ENCODE measurements at regions not wholly inside any gene's neighbourhood (a gene's known extent, or its start where the extent isn't known, plus 50 kb on each side); places are given as distances from the start of the nearest gene placed in this dataset.

DNA sequence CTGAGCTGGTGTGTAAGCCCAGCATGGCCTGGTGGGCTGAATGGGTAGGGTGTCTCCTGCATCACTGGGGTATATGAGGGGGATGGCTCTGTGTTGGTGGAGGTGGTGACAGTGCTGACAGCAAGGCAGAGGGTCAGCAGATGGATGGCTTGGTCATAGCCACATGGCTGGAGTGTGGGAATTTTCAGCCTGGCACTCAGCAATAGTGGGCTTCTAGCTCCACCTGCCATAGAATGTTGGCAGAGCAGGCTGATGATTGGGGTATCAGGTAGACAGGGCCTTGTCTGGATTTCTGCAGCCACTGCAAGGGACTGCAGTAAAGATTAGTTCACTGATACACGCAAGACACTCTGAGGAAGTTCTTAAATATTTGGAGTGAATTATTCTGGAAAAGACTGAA is 137.5 kb upstream of the BACH2 start:
- DNase-seq, result no peak

DNA sequence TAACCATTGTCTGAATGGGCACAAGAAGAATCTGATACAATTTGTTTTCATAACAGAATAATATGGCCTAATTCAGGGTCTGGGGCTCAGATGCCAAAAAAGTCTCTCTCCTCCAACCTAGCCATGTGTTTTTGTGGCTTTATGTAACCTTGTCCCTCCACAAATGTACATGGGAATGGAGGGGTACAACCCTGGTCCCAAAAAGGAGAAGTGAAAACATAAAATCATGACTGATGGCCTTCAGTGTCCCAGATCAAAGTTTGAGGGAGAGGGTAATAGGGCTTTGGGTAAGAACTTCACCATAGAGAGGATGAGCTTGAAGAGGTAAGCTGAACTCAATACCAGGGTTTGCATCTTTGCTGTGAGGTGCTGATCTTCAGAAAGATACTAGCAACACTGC is 136.3 kb upstream of the BACH2 start:
- DNase-seq, result no peak

DNA sequence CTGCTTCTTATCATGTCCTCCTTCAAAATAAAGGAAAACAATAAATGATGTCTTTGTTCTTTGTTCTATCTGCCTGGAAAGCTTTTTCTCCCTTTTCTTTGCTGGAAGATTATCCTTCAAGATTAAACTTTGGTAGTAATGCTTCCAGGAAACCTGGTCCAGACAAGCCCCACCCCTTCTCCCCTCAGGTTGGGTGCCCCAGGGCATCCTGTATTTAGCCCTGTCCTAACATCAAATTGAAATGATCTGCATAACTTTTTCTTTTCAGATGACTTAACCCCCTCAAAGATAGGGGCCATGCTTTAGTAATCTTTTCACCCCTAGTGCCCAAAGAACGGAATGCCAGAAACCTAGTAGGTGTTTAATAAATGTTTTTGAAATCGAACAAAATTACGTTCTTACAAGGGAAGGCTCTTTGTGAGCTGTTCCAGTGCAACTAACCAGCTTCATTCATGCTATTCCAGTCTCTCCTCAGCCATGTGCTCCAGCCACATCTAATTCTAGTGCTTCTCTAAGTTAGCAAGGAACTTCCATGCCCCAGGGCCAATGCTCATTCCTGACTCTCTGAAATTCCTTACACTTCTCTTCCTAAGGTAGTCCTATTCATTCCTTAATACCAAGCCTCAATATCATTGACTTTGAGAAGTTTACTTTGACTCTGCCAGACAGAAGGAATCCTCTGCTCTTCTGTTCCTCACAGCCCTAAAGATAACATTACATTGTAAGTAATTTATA is 135.6 kb upstream of the BACH2 start:
- no peak for DNase-seq

DNA sequence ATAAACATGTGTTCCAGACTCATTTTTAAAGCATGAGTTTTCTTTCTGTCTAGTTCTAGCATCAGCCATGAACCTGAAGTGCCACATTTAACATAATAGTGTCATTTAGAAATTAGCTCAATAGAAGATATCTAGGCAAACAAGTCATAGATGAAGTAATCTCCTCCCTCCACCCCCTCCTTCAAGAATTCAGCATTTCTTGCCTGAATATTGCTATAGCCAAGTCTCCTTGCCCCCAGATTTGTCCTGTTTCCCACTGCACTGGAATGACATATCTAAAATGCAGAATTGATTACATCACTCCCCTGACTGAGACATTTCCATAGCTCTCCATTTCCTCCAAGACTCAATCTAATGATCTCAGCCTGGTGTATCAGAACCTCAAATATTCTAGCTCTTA is 134.9 kb upstream of the BACH2 start:
- DNase-seq, result no peak

DNA sequence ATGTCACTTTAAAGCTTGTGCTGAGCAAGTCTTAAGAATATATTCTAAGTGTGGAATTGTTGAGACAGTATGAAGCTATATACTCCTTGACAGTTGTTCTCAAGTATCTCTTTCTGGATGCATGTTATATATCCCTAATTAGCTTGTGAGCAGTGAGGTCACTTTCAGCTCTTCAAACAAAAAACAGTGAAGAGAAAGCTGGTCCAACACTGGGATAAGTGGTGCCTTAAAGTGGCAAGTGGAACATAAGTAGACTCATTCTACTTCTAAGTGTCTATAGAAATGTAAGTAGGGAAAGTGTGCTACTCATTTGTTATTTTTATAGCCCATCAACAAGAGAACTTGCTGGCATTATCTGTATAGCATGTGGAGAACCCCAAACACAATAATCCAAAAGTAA is 133.1 kb upstream of the BACH2 start:
- DNase-seq, result no peak

DNA sequence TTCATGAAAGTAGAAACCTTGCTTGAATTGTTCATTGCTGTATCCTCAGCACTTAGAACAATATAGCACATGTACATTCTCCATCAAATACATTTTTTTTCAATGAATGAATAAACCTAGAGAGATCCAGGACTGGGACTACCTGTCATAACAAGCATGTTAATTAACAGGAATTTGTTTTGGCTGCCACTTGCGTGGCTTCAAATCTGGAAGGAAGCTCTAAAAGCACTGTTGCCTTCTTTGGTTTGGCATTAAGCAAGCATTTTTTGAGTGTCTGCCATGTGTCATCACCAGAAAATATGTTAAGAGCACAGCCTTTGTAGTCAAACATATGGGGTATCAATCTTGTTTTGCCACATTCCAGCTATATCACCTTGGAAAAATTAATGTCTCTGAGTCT is 131.9 kb upstream of the BACH2 start:
- DNase-seq, result no peak

DNA sequence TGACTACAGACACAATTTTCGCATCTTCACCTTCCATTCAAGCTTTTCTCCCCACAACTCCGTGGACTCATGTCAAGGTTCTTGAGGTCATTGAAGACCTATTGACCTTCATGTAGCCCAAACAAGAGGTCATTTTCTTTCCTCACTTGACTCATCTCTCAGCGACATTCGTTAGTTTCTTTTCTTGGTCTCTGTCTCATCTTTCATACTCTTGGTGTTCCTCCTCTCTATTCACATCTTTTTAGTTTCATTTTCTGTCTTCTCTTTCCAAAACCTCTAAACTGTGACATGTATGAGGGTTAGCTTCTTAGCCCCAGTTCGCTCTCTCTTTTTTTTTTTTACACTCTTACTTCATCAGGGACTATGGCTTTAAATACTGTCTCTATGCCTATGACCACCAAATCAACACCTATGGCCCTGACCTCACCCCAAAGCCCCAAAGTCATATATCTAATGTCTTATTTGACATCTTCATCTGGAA is 128.6 kb upstream of the BACH2 start:
- no peak for DNase-seq

DNA sequence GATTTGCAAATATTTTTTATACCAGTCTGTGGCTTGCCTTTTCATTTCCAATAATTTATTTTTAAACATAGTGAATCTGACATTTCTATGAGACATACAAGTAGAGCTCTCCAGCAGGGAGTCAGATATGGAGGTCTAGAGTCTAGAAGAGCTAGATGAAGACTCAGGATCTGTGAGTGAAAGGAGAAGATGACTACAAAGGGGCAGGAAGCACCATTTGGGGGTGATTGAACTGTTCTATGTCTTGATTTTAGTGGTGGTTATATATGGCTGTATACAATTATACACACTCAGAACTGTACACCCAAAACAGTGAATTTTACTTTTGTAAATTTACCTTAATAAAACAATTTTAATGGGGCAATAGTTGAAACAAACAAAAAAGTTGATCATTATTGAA is 127.9 kb upstream of the BACH2 start:
- DNase-seq, result no peak

DNA sequence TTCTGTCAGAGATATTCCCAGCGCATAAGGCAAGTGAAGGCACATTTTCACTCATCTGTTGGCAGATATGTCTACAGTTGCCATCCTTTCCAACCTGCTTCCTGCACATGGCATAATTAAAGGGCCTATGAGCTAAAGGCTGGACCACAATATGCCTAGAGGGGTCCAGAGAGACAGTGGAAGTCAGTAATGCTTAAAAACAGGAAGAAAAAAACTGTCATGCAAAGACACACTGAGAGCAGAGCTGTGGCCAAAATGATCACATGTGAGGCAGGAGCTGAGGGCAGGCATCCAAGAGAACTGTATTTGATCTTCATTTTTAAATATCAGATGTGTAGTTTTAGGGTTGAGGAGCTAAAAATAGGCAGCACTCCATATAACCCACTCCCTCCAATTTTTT is 125.0 kb upstream of the BACH2 start:
- no peak for DNase-seq

DNA sequence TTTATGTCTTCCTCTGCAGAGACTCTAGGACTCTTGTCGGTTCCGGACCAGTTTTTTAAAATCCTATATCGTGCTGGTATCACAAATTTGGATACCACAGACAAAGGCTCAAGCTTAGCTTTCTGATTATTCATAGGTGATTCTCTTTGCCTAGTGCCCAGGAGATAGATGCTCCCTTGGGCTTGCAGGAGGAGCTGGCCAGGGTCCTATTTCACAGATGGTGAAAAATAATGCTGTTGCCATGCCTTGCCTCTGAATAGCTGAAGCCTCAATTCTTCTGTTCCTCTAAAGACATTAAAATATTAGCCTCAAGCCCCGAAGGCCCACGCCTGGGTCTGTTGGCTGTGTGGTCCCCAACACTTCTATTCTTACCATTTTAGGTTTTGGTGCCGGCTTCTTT is 123.9 kb upstream of the BACH2 start:
- no peak for DNase-seq

DNA sequence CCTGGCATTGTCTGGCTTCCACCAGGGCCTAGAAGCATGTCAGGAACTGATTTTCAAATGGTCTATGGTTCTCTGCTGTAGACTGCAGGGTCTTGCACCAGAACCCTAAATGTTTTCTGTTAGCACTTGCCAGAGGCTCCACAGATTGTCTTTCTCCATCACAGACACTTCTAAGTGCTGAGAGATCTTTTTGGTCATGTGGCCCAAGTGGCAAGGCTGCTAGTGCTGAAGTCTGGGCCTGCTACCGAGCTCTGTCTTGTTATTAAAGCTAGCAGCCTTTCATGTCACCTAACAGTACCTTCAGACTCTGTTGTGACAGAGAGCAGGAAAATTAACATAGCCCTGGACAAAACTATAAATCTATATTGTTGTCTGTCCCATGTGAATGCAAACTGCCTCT is 120.7 kb upstream of the BACH2 start:
- DNase-seq, result no peak

DNA sequence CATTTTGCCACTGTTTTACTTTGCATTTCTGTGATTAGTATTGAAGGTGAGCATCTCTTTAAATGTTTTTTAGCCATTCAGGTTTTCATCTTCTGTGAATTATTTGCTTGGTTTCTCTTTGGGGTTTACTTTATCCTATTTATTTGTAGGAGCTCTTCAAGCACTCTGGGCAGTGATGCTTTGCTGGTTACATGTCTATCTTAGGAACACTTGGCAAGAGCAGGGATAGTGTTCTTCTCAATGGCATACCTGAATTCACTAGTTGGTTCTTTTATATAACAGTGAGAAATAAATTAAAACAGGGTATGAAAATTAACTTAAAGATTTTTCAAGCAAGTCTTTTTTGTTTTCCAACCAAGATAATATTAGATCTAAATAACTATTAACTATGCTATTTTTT is 119.7 kb upstream of the BACH2 start:
- DNase-seq, result no peak

DNA sequence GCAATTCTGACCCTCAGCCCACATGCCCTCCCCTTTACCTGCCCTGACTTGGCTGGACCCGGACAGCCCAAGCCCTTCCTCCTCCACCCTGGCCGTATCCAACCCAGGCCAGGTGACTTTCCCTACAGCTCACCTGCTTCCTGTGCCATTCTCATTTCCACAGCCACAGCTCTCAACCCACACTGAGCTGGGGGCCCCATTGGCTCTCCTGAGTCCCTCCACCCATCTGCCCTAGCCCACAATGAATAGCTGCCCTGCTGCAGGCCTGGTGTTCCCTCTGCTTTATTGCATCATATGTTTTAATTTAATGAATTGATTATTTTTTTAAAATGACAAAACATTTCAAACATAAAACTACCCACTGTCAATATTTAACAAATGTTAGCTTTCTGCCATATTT is 118.5 kb upstream of the BACH2 start:
- DNase-seq, result no peak

DNA sequence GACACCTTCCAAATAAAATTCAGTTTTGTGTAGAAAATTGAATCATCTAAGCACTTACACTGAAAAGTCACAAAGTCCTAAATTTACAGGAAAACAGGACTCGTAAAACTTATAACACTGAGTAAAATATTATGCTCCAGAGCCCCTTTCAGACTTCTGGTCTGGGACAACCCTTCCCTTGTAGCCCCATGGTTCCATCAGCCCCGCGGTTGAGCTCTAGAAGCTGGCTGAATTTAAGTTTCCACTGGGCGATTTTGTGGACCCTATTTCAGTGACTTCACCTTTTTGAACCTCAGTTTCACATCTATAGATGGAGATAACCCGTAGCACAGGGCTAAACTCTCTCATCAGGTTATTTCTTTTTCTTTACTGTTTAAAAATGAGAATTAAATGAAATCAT is 117.7 kb upstream of the BACH2 start:
- no peak for DNase-seq

DNA sequence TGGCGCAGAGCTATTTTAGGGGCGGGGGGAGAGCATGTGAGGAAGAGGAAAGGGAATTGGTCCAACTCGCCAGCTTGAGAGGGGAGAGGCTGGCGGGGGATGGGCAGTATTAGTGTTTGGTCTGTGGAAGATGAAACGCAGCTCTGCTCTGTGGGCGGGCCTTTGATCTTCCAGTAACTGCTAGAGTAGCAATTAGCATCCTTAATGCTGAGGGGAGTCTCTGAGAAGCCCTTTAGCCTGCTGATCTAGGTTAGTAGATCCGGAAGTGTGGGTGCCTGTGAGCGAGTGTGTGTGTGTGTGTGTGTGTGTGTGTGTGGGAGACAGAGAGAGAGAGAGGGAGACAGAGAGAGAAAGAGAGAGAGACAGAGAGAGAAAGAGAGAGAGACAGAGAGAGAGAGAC is 117.2 kb upstream of the BACH2 start:
- no peak for DNase-seq

DNA sequence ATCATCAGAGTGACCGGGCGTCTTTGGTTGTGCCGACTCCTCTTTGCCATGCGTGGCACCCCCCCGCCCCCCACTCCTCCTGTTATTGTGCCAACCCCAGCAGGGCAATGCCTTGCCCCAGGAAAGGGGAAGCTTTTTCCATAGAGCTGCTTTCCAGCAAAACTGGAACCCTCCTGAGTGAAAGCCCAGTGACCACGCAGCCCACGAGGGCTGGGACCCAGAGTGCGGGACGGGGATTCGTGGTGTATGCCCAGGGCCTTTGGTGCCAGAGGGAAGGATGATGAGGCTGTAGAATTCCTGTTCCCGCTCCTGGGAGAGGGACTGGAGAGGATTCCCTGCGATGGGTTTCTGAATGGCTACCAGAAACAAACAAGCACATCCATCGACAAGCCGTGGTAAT is 116.8 kb upstream of the BACH2 start:
- DNase-seq, result no peak

DNA sequence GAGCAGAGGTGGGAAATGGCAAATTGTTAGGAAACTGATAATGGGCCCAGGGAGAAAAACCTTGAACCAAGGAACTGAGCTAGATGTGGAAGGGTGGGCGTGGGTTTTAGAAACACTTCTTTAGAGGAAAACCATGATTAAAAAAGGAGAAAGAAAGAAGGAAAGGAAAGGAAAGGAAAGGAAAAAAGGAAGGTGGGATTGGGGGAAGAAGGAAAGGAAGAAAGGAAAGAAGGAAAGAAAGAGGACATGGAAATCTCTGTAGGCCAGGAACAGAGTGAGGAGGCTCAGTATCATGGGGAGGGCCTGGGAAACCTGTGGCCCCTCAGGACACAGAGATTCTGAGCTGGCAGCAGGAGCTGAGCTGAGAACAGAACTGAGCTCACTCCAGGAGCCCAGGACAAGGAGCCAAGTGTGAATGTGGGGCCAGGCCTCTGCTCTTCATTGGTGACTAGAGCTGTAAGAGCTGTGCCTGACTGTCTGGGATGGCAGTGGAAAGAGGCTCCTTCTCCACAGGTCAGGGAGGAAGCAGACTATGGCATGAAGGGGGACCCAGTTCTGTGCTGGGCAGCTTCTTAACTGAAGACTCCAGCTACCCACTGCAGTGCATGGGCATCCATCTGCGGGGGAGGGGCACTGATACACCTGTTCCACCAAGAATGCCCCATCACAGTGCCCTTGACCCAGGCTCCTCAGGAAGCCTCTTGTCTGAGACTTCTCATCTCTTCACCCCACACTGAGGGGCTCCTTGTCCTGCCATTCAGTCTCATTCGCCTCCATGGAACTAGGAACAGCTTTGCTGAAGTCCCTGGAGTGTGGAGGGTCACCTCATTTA is 116.1 kb upstream of the BACH2 start:
- no peak for DNase-seq

DNA sequence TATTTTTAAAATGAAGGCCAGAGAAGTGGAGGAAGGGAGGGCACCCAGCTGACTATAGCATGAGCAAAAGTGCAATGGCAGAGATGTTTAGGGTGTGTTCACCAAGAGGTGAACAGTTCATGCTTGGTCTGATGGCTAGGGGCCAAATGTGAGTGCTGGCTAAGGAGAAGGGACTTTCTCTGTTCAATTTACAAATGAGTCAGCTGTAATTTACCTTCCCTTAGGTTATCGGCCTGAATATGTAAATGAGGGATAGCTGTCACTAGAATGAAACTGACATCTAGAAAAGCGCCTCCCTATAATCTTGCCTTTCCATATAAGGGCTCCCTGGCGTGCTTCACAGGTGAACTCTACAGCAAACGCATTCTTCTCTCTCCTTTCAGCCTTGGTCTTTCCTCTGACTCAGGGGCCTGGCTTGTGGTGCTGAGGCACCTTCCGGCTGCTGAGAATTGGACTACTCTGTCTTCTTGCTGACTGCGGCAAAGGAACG is 114.7 kb upstream of the BACH2 start:
- DNase-seq, result no peak

DNA sequence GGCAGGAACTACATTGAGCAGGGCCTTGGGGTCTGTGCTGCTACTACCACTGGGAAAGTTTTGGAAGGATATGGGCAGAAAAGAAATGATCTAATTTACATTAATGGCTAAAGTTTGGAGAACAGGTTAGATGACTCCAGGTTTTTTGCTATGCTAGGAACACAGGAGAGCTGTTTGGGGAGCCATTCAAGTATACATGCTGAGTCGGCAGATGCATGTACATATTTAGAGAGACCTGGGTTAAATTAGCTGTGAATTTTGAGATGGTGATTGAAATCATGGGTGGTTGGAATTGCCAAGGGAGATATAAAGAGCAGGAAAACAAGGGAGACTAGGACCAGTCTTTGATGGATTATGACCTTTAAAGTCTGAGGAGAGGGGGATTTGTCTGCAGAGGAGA is 113.1 kb upstream of the BACH2 start:
- no peak for DNase-seq

DNA sequence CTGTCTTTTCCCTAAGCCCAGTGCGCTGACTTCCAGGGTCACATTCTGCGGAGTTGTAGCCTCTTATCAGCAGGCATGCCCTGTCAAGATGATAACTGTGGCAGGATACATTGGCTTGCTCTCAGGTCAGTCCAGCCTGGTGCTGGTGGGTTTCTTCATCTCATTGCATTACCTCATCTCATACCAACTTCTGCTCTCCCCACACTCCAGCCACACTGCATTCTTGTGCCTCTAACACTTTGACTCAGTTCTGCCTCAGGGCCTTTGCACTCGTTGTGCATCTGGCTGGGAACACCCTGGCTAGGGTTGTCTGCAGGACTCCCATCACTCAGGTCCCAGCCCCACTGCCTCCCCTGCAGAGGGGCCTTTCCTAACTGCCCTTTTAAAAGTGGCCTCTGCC is 110.3 kb upstream of the BACH2 start:
- no peak for DNase-seq

DNA sequence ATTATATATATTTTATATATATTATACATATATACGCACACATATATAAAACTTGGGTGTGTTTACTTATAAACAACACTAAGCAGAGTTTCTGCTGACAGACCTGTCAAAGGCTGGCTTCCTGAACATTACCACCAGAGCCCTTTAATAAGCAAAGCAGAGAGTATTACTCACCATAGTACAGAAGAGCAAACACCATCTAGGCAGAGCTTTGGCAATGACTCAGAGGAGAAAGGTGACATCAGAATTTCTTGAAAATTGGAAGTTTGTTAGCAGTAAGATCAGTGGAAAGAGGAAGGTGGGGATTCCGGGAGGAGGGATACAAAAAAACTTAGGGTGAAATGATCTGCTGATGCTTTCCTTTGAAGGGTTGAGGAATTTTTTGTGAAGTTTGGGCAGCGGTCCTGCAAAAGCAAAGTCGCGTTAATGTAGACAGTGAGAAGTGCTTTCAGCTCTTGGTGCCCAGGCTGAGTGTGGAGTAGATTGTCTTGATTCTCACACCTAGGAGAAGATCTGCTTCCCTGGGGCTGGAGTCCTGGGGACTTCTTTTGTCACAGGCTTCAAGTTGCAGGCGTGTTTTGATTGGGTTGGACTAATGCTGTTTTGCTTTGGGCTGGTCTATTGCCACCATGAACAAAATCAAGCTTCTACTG is 109.6 kb upstream of the BACH2 start:
- DNase-seq, result no peak

DNA sequence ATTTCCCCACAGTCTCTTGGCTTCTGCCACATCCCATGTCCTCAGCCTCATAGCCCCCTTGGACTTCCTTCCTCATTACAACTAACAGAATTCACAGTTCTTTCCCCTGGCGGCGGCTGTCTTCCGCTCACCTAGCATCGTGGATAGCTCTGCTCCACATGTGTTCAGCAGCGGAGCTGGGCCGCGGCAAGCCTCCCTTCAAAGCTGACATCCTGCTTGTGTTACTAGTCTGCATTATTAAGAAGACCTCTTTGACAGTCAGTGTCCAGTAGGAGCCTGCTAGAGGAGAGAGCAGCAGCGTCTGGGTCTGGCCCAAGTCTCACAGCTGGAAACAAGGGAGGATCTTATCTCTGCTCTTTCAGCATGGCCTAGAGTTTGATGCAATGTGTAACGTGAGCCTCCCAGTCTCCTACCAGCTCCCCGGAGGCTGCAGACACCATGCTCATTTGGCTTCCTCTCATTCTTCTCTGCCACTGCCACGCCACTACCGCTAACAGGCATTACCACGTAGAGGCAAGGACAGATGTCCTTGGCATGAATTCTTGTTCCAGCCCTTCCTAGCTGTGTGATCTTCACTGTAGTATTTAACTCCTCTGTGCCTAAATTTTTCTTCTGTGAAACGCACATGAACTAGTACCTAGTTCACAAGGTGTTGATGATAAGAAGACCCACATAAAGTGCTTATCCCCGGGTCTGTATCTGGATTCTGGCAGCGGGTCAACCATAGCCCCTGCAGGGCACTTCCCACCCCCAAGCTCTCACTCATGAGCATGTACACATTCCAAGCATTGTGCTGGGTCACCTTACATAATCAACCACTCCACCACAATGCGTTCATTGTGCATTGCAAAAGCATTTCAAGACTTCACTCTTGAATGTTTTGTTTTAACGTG is 107.1 kb upstream of the BACH2 start:
- no peak for DNase-seq

DNA sequence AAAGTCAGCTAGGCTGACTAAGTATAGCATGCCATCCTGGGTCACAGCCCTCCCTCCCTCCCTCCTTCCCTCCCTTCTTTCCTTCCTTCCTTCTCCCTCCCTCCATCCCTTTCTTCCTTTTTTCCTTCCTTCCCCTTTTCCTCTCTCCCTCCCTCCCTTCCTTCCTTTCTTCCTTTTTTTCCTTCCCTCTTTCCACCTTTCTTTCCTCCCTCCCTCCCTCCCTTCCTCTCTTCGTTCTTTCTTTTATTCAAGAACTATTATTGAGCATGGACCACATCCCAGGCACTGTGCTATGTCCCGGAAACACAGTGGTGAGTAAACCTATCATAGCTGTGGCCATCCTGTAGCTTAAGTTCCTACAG is 106.2 kb upstream of the BACH2 start:
- no peak for DNase-seq

Data from T1000 (cell line).